Fibroblast of mammary gland (primary cell): ENCODE measurements at regions not wholly inside any gene's neighbourhood (a gene's known extent, or its start where the extent isn't known, plus 50 kb on each side); places are given as distances from the start of the nearest gene placed in this dataset.

Experiments used
- DNase-seq: peaks from one replicate; pipeline ENCODE4 v3.0.0-alpha.2; 2010; ENCODE audit warnings: low read depth
- H3K4me3 ChIP-seq: 2 replicates; pipeline ENCODE4 v1.5.1; 2011; ENCODE audit warnings: low read depth, mild to moderate bottlenecking, low read length, moderate library complexity; ENCODE audit not compliant: control insufficient read depth
- TF ChIP-seq, protein P1 (sequence below): conservative IDR thresholded peaks from 2 replicates; pipeline ENCODE4 v1.5.1; 2011; ENCODE audit warnings: low read depth, low read length, inconsistent platforms; ENCODE audit not compliant: control insufficient read depth, insufficient read depth

DNA sequence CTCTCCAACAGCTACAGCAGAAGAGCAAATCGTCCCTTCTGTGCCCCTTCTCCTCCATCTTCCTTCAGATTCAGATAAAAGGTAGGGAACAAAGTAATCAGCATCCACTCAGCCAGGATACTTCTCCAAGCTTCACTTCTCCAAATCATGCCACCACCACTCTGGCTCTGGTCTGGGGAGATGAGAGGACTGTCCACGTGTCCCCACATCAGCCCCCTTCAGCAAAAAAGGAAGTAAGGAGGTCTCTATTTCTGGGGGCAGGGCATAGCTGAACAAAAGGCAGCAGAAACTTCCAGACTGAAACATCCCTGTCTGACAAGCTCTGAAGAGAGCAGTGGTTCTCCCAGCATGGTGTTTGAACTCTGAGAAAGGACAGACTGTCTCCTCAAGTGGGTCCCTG lies 116.9 kb downstream of the C5orf15 start:
- DNase-seq, result no peak
- H3K4me3 ChIP-seq, result no peak overlapping the region
- TF ChIP-seq, protein P1, sequence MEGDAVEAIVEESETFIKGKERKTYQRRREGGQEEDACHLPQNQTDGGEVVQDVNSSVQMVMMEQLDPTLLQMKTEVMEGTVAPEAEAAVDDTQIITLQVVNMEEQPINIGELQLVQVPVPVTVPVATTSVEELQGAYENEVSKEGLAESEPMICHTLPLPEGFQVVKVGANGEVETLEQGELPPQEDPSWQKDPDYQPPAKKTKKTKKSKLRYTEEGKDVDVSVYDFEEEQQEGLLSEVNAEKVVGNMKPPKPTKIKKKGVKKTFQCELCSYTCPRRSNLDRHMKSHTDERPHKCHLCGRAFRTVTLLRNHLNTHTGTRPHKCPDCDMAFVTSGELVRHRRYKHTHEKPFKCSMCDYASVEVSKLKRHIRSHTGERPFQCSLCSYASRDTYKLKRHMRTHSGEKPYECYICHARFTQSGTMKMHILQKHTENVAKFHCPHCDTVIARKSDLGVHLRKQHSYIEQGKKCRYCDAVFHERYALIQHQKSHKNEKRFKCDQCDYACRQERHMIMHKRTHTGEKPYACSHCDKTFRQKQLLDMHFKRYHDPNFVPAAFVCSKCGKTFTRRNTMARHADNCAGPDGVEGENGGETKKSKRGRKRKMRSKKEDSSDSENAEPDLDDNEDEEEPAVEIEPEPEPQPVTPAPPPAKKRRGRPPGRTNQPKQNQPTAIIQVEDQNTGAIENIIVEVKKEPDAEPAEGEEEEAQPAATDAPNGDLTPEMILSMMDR, result no peak

DNA sequence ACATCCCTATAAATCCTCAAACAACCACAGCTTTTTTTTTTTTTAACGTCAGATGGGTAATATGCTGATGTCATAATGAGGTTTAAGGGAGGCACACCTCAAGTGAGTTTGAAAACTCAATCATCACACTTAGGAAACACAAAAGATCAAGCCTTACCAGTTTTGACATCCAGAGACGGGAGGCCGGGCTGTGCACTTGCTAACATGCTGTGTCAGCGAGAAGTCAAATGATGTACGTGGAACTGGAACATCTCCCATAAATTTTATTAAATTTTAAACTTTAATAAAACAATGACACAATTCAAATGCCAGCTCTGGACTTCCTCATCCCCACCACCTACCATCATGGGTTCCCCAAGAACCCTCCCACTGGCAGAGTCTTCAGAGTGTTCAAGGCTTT lies 117.6 kb downstream of the C5orf15 start:
- no peak overlapping the region for H3K4me3 ChIP-seq
- DNase-seq, result no peak

DNA sequence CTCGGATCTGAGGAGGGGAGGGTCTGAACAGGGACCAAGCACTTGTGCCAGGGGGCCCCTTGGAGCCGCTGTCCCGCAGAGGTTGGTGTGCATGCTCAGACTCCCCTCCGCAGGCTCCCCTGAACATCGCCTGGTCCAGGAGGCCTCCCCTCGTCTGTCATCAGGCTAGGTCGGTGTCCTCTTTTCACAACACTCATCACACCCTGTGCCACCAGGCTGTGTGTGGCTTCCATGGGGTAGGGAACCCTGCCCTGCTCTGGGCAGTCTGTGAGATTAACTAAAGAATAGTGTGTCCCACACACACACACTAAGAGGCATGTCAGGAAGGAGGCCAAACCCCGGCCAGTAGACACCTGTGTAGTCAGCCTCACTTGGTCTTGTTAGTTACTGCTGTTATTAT lies 119.3 kb downstream of the C5orf15 start:
- TF ChIP-seq, protein P1, result no peak
- no peak overlapping the region for H3K4me3 ChIP-seq
- no peak for DNase-seq

More for the DNA sequence above, 117.6 kb downstream of the C5orf15 start:
- TF ChIP-seq, protein P1, result no peak

DNA sequence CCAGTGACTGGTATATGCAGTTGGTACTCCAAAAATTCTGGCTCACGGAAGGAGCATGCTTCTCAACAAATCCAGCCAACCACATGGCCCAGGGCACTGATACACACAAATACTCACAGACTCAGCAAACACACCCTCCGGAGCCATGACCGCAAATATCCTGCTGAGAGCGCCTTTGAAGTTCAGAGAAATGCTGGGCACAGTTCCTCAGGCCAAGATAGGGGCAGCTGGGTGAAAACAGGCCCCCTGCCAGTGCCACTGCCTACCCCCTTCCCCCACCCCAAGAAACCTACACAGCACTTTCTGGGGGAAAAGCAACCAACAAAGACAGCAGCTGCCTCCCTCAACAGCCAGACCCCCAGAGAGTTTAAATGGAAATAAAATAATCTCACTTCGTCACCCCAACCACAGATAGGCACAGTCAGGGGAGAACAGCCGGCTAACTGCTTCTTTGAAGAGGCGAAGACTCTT lies 120.0 kb downstream of the C5orf15 start:
- no peak for DNase-seq

DNA sequence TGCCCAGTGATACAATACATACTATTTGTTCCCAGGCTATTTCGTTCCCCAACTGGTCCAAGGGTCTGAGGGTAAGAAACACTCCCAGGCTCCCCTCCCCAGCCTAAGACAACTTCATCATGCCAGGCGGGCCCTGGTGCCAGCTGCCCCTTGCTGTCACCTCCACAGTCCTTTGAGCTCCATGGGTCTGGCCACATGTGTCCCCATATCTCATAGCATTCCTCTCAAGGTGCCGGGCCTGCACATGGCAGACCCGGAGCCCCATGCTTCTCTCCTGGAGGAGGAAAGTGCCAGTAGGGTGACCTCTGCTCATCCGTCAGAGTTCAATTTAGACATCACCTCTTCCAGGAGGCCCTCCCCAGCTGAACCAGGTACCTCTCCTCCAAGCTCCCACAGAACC lies 120.5 kb downstream of the C5orf15 start:
- DNase-seq, result no peak
- TF ChIP-seq, protein P1, result no peak
- H3K4me3 ChIP-seq, result no peak overlapping the region

More for the DNA sequence above, 120.0 kb downstream of the C5orf15 start:
- TF ChIP-seq, protein P1, result no peak
- H3K4me3 ChIP-seq, result no peak overlapping the region

DNA sequence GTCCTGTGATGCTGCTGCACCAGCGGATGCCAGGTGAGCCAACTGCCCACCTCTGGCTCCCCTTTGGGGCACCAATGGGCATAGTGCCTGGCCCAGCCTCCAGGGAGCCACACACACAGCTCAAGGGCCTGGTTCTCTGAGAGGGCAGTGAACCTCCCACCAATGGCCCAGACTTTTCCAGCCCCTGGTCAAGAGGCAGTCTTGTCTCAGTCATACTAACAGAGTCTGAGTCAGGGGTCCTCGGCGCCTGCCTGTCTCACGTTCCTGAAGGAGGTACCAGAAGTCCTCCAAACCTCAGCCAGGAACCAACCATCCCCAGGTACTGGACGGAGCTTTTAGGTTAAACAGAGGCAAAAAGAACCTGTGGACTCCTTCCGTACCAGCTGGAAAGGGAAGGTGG lies 121.1 kb downstream of the C5orf15 start:
- TF ChIP-seq, protein P1, result no peak
- DNase-seq, result no peak
- H3K4me3 ChIP-seq, result no peak overlapping the region

DNA sequence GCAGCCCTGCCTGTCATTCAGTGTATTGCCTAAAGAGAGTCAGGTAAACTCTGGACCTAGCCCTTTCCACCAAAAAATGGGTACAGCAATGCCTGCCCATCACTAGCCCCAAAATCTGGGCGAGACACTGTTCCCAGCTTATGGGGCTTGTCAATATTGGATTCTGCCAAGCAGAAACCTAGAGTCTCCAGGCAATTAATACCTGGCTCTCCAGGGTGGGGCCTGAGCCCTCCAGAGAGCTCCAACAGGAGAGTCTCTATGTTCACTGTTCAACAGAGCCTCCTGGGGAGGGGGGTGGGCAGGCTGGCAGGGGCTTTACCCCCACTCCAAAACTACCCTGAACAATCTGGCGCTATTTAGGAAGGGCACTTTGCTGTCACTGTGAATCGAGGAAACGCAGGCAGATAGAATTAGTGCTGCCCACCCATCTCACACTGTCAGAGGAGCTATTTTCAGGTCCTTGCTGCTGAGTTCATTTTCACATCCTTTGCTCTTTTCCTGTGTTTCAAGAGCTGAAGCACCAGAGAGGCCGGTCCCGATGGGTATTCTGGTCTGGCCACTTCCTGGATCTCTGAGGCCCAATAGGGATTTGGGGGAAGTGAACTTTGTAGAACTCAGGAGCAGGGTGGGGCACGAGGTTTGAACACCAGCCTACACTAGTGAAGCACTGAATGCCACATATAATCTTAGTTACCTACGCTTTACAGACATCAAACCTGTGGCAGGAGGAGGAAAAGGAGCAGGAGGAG lies 121.8 kb downstream of the C5orf15 start:
- TF ChIP-seq, protein P1, result no peak
- H3K4me3 ChIP-seq, result no peak overlapping the region
- DNase-seq, result no peak
